Tibial nerve (tissue), 4 donors: ENCODE measurements at regions not wholly inside any gene's neighbourhood (a gene's known extent, or its start where the extent isn't known, plus 50 kb on each side); places are given as distances from the start of the nearest gene placed in this dataset.

Experiments used
- DNase-seq, 2 donors: peaks; one replicate each; pipeline ENCODE4 v3.0.0-alpha.2; 2019; ENCODE audit warnings: low spot score in 2 of 2
- H3K27ac ChIP-seq, 4 donors: fragments of 200-600 bp; sonication (generic) in 3 of 4; one replicate each; pipeline ENCODE4 v1.5.1; 2017 to 2019; ENCODE audit warnings: mild to moderate bottlenecking in 1 of 4
- H3K27me3 ChIP-seq, 2 donors: fragments of 200-600 bp; sonication (generic) in 1 of 2; one replicate each; pipeline versions ENCODE4 v1.5.1 to v1.6.0; 2017 to 2019
- H3K36me3 ChIP-seq, 3 donors: fragments of 200-600 bp; sonication (generic); one replicate each; pipeline ENCODE4 v1.5.1; 2018 to 2019
- H3K4me1 ChIP-seq, 4 donors: fragments of 200-600 bp; sonication (generic) in 3 of 4; one replicate each; pipeline ENCODE4 v1.5.1; 2017 to 2019
- H3K4me3 ChIP-seq, 4 donors: fragments of 200-600 bp; sonication (generic) in 3 of 4; one replicate each; pipeline ENCODE4 v1.5.1; 2017 to 2019; ENCODE audit warnings: mild to moderate bottlenecking in 1 of 4, moderate library complexity in 1 of 4
- H3K9me3 ChIP-seq, 4 donors: fragments of 200-600 bp; sonication (generic) in 3 of 4; one replicate each; pipeline ENCODE4 v1.5.1; 2017 to 2019
- CTCF ChIP-seq, 5 experiments: fragments of 200-600 bp in 3 of 5; fragments of 450-650 bp in 2 of 5; sonication (generic) in 3 of 5; IDR thresholded peaks; one replicate each; pipeline ENCODE4 v1.5.1; 2016 to 2019; ENCODE audit warnings: antibody characterized with exemption in 5 of 5, mild to moderate bottlenecking in 3 of 5, moderate library complexity in 2 of 5
- EP300 ChIP-seq, 2 donors: sonication (generic); formaldehyde crosslinking; IDR thresholded peaks; one replicate each; pipeline ENCODE4 v1.6.1; 2017; ENCODE audit warnings: antibody characterized with exemption in 2 of 2, mild to moderate bottlenecking in 1 of 2
- POLR2A ChIP-seq, 2 donors: fragments of 450-650 bp; IDR thresholded peaks; one replicate each; pipeline ENCODE4 v1.6.1; 2017; ENCODE audit warnings: antibody characterized with exemption in 2 of 2, mild to moderate bottlenecking in 2 of 2, moderate library complexity in 2 of 2
- WGBS, 2 donors: methylation state at CpG; one replicate each; pipeline ENCODE4 v1.1.5; 2018; 5-methylcytosine and 5-hydroxymethylcytosine counted together

- no peaks in the 10 kb centered on the region for H3K27me3 ChIP-seq
- no peaks in the 10 kb centered on the region for H3K4me1 ChIP-seq
- H3K4me3 ChIP-seq, result no peak overlapping the region
- no peak overlapping the region for H3K27ac ChIP-seq
- H3K36me3 ChIP-seq, result no peaks in the 10 kb centered on the region
- TF ChIP-seq POLR2A (IDR thresholded peaks at IDR 0.05), result no peak
- no peak for TF ChIP-seq EP300 (IDR thresholded peaks at IDR 0.05)
- no peak for TF ChIP-seq CTCF (IDR thresholded peaks at IDR 0.05)
- H3K9me3 ChIP-seq, result peaks cover 0 to 5% (median 0%) of the 10 kb centered on the region in 4 donors
- no peak for DNase-seq
Observed at GRCh38 chr4:82260632-82261031, 113.2 kb downstream of the HNRNPD start.

DNA sequence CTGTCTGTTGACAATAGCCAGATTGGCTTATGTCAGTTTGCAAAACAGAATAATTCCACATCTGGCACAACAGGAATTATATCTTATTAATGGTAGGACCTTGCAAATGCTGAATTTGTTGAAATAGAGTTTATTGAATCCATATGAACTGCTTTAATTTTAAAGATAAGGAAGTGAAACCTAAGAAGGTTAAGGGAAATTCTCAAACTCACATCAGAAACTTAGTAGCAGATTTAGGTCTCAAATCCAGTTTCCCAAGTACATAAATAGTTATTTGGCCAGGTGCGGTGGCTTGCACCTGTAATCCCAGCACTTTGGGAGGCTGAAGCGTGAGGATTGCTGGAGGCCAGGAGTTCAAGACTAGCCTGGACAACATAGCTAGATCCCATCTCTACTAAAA lies 117.1 kb downstream of the HNRNPD start:
- Histone ChIP-seq H3K4me1 (no peaks in the 10 kb centered on the region), H3K9me3 (peaks cover 0 to 5% (median 0%) of the 10 kb centered on the region in 4 donors), H3K27me3 (no peaks in the 10 kb centered on the region), H3K27ac (no peak overlapping the region), H3K4me3 (no peak overlapping the region), H3K36me3 (no peaks in the 10 kb centered on the region)
- WGBS, 2 donors, result 90 to 91% methylated on average over 2 of the region's 2 CpGs
- TF ChIP-seq EP300 (IDR thresholded peaks at IDR 0.05) (no peak), POLR2A (IDR thresholded peaks at IDR 0.05) (no peak)
- no peak for DNase-seq

GRCh38 chr4:82255657-82256056 lies 118.1 kb downstream of the HNRNPD start:
- H3K4me3 ChIP-seq, result no peak overlapping the region
- WGBS, 2 donors, result 63 to 89% methylated on average over 1 of the region's 1 CpG

DNA sequence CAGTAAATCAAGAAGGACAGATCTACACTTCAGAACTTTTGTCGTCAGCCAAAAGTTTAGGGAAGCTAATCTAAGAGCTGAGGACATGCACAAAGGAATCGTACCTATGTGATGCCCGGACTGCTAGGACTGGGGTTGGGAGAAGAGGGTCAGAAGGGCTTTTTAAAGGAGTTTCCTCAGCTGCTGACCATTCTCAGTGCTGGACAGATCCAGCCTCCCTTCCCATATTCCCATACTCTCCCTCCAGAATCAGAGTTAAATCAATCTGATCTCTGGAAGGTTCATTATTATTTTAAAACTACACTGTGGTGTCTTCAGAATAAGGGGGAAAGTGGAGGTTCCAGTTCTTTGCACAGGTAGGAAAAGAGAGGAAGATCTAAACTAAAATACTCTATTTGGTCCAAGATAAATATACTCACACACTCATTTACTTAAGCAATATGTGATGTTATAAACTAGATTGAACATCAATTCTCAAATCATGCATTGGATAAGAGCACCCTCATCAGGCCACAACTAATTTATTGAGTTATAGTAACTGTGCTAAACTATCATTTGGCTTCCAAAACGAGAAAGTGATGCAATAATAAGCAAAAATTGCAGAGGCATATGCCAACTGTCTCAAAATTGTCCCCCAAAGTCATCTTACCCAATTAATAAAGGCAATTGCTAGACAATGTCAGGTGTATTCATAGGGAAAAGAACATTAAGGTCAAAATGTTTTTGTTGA lies 124.7 kb downstream of the HNRNPD start:
- DNase-seq, result no peak
- 54 to 62% methylated on average over 4 of the region's 4 CpGs for WGBS, 2 donors
- Histone ChIP-seq H3K27ac (no peak overlapping the region), H3K27me3 (no peaks in the 10 kb centered on the region), H3K4me1 (no peaks in the 10 kb centered on the region), H3K4me3 (no peak overlapping the region), H3K9me3 (no peaks in the 10 kb centered on the region), H3K36me3 (no peaks in the 10 kb centered on the region)
- TF ChIP-seq EP300 (IDR thresholded peaks at IDR 0.05) (no peak), CTCF (IDR thresholded peaks at IDR 0.05) (no peak), POLR2A (IDR thresholded peaks at IDR 0.05) (no peak)

More at GRCh38 chr4:82255657-82256056, 118.1 kb downstream of the HNRNPD start:
- H3K9me3 ChIP-seq, result peaks cover 0 to 5% (median 0%) of the 10 kb centered on the region in 4 donors
- no peaks in the 10 kb centered on the region for H3K4me1 ChIP-seq
- no peak for DNase-seq
- no peaks in the 10 kb centered on the region for H3K27me3 ChIP-seq
- no peak overlapping the region for H3K27ac ChIP-seq
- no peaks in the 10 kb centered on the region for H3K36me3 ChIP-seq
- TF ChIP-seq CTCF (IDR thresholded peaks at IDR 0.05), result no peak
- no peak for TF ChIP-seq EP300 (IDR thresholded peaks at IDR 0.05)
- TF ChIP-seq POLR2A (IDR thresholded peaks at IDR 0.05), result no peak

DNA sequence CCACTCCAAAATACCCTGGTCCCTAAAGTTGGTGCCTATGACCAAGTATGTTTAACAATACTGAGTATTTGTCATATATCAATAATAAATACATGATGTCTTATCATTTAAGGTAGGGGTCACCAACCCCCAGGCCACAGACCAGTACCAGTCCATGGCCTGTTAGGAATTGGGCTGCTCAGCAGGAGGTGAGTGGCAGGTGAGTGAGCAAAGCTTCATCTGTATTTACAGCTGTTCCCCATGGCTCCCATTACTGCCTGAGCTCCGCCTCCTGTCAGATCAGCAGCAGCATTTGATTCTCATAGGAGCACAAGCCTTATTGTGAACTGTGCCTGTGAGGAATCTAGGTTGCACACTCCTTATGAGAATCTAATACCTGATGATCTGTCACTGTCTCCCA lies 126.2 kb downstream of the HNRNPD start:
- no peak for DNase-seq
- Histone ChIP-seq H3K4me3 (no peak overlapping the region), H3K27ac (no peak overlapping the region), H3K9me3 (no peaks in the 10 kb centered on the region), H3K4me1 (no peaks in the 10 kb centered on the region), H3K27me3 (no peaks in the 10 kb centered on the region), H3K36me3 (no peaks in the 10 kb centered on the region)
- WGBS, 2 donors, result 100% methylated on average over 1 of the region's 1 CpG
- TF ChIP-seq POLR2A (IDR thresholded peaks at IDR 0.05) (no peak), EP300 (IDR thresholded peaks at IDR 0.05) (no peak), CTCF (IDR thresholded peaks at IDR 0.05) (no peak)
